ENCODE measurements at regions not wholly inside any gene's neighbourhood (a gene's known extent, or its start where the extent isn't known, plus 50 kb on each side); places are given as distances from the start of the nearest gene placed in this dataset.

GRCh38 chr1:232140419-232141166 lies 489.3 kb downstream of the SIPA1L2 start:
- Histone ChIP-seq H3K4me3 (ENCODE audit: control insufficient read depth in 2 of 3, extremely low read depth in 1 of 3, insufficient read depth in 2 of 3, low read depth in 1 of 3, low read length in 3 of 3) (no peak overlapping the region), H3K4me1 (ENCODE audit: control insufficient read depth, extremely low read depth, insufficient read depth, low read length) (peaks cover 15% of the 10 kb centered on the region), H3K4me2 (ENCODE audit: control insufficient read depth, extremely low read depth, insufficient read depth, low read depth, low read length) (no peak overlapping the region), H2AFZ (ENCODE audit: control insufficient read depth, low read length) (no peak overlapping the region), H4K20me1 (ENCODE audit: control insufficient read depth, extremely low read depth, insufficient read depth, low read length) (no peaks in the 10 kb centered on the region), H3K27me3 (ENCODE audit: control insufficient read depth, extremely low read depth, insufficient read depth, low read length) (no peaks in the 10 kb centered on the region), H3K9me3 (ENCODE audit: control insufficient read depth, low read depth, low read length) (peaks cover 2% of the 10 kb centered on the region), H3K9me1 (ENCODE audit: control insufficient read depth, extremely low read depth, insufficient read depth, low read length) (no peaks in the 10 kb centered on the region), H3K36me3 (ENCODE audit: control insufficient read depth in 2 of 2, extremely low read depth in 1 of 2, insufficient read depth in 2 of 2, low read length in 2 of 2) (no peaks in the 10 kb centered on the region), H3K27ac (ENCODE audit: control insufficient read depth, insufficient read depth, low read length) (no peak overlapping the region), H3K9ac (ENCODE audit: control insufficient read depth, extremely low read depth, insufficient read depth, low read length) (no peak overlapping the region), H3K79me2 (ENCODE audit: control insufficient read depth, insufficient read depth, low read length) (no peaks in the 10 kb centered on the region)
- DNase-seq (ENCODE audit: low read depth, low spot score): no peak
- no peak for TF ChIP-seq EZH2 (IDR thresholded peaks at IDR 0.05; ENCODE audit: low read length)
- TF ChIP-seq CTCF (optimal IDR thresholded peaks at IDR 0.05 in 1 of 3, IDR thresholded peaks at IDR 0.05 in 1 of 3, conservative IDR thresholded peaks at IDR 0.05 in 1 of 3; ENCODE audit: extremely low read depth in 1 of 3, insufficient read depth in 2 of 3, low read length in 3 of 3): no peak
- dilution Hi-C loops (cut with MboI; ENCODE audit: extremely low pct_ligation_motif_present, low sequenced_read_pairs): no loop called here
- no peak for FAIRE-seq

GRCh38 chr1:232139444-232139843 lies 490.5 kb downstream of the SIPA1L2 start:
- dilution Hi-C loops (cut with MboI; ENCODE audit: extremely low pct_ligation_motif_present, low sequenced_read_pairs): no loop called here
- Histone ChIP-seq H3K27me3 (ENCODE audit: control insufficient read depth, extremely low read depth, insufficient read depth, low read length) (no peaks in the 10 kb centered on the region), H3K9me1 (ENCODE audit: control insufficient read depth, extremely low read depth, insufficient read depth, low read length) (no peaks in the 10 kb centered on the region), H3K4me3 (ENCODE audit: control insufficient read depth in 2 of 3, extremely low read depth in 1 of 3, insufficient read depth in 2 of 3, low read depth in 1 of 3, low read length in 3 of 3) (no peak overlapping the region), H3K4me1 (ENCODE audit: control insufficient read depth, extremely low read depth, insufficient read depth, low read length) (peaks cover 15% of the 10 kb centered on the region), H3K4me2 (ENCODE audit: control insufficient read depth, extremely low read depth, insufficient read depth, low read depth, low read length) (no peak overlapping the region), H3K79me2 (ENCODE audit: control insufficient read depth, insufficient read depth, low read length) (no peaks in the 10 kb centered on the region), H3K9ac (ENCODE audit: control insufficient read depth, extremely low read depth, insufficient read depth, low read length) (no peak overlapping the region), H4K20me1 (ENCODE audit: control insufficient read depth, extremely low read depth, insufficient read depth, low read length) (no peaks in the 10 kb centered on the region), H3K27ac (ENCODE audit: control insufficient read depth, insufficient read depth, low read length) (no peak overlapping the region), H3K9me3 (ENCODE audit: control insufficient read depth, low read depth, low read length) (peaks cover 2% of the 10 kb centered on the region), H3K36me3 (ENCODE audit: control insufficient read depth in 2 of 2, extremely low read depth in 1 of 2, insufficient read depth in 2 of 2, low read length in 2 of 2) (no peaks in the 10 kb centered on the region), H2AFZ (ENCODE audit: control insufficient read depth, low read length) (no peak overlapping the region)
- FAIRE-seq (no peak), DNase-seq (ENCODE audit: low read depth, low spot score) (no peak)
- TF ChIP-seq EZH2 (IDR thresholded peaks at IDR 0.05; ENCODE audit: low read length) (no peak), CTCF (optimal IDR thresholded peaks at IDR 0.05 in 1 of 3, IDR thresholded peaks at IDR 0.05 in 1 of 3, conservative IDR thresholded peaks at IDR 0.05 in 1 of 3; ENCODE audit: extremely low read depth in 1 of 3, insufficient read depth in 2 of 3, low read length in 3 of 3) (no peak)

All from keratinocyte (primary cell).